ENCODE measurements at regions not wholly inside any gene's neighbourhood (a gene's known extent, or its start where the extent isn't known, plus 50 kb on each side); places are given as distances from the start of the nearest gene placed in this dataset.
"Not testable (repeated sequence)": the region's sequence is repeated elsewhere in the genome, so short reads cannot be mapped to it uniquely, and the experiment has no call there.

- H3K9ac ChIP-seq (replicated peaks in 1 of 4; ENCODE audit: extremely low read depth in 1 of 4, low read depth in 3 of 4, low read length in 3 of 4); H3K36me3 ChIP-seq (ENCODE audit: control insufficient read depth in 2 of 4, insufficient read depth in 4 of 4, low read length in 3 of 4); H3K79me1 ChIP-seq (ENCODE audit: low read depth, low read length); H4K91ac ChIP-seq (replicated peaks; ENCODE audit: insufficient read length, low read length); H3K79me2 ChIP-seq (ENCODE audit: control insufficient read depth in 1 of 2, insufficient read depth in 2 of 2, low read length in 2 of 2); H3K18ac ChIP-seq (ENCODE audit: extremely low read depth, low read length); H2BK20ac ChIP-seq (ENCODE audit: low read length); H4K20me1 ChIP-seq (replicated peaks in 1 of 2; ENCODE audit: control insufficient read depth in 1 of 2, insufficient read depth in 2 of 2, low read length in 2 of 2); H3K56ac ChIP-seq (replicated peaks; ENCODE audit: insufficient read length, low read depth, low read length); H3K4me2 ChIP-seq (ENCODE audit: insufficient read depth in 1 of 2, low read depth in 2 of 2, low read length in 2 of 2); FAIRE-seq; H2BK120ac ChIP-seq (replicated peaks; ENCODE audit: low read depth, low read length); H3K4me1 ChIP-seq (replicated peaks in 1 of 4; ENCODE audit: control insufficient read depth in 3 of 4, insufficient read depth in 4 of 4, low read length in 3 of 4); H3K23me2 ChIP-seq (ENCODE audit: low read depth, low read length); H3K9me3 ChIP-seq (ENCODE audit: insufficient read depth in 2 of 2, low read depth in 1 of 2, low read length in 1 of 2); H3K27me3 ChIP-seq (replicated peaks in 1 of 4; ENCODE audit: control insufficient read depth in 3 of 4, extremely low read depth in 1 of 4, insufficient read depth in 3 of 4, low read length in 3 of 4); POLR2A ChIA-PET (ENCODE audit: partially characterized antibody); H2BK12ac ChIP-seq (ENCODE audit: low read depth, low read length); H3K4ac ChIP-seq (replicated peaks; ENCODE audit: insufficient read length, low read depth, low read length); H3K4me3 ChIP-seq (ENCODE audit: extremely low read depth in 1 of 4, insufficient read depth in 2 of 4, low read depth in 3 of 4, low read length in 4 of 4); H2BK15ac ChIP-seq (ENCODE audit: low read length); DNase-seq (ENCODE audit: low read depth in 1 of 2, low spot score in 2 of 2); H2AK5ac ChIP-seq (ENCODE audit: low read depth, low read length); H4K8ac ChIP-seq (ENCODE audit: extremely low read depth, insufficient read depth, low read length); H2BK5ac ChIP-seq (ENCODE audit: low read depth, low read length); H3K27ac ChIP-seq (ENCODE audit: low read depth, low read length); H3K23ac ChIP-seq (ENCODE audit: insufficient read length); H4K5ac ChIP-seq (ENCODE audit: insufficient read length, low read depth, low read length); CTCF ChIA-PET (ENCODE audit: partially characterized antibody); H3K14ac ChIP-seq (ENCODE audit: insufficient read length); H2AFZ ChIP-seq (ENCODE audit: low read length): not testable (repeated sequence)
- WGBS, 2 experiments (ENCODE audit: extremely low coverage in 1 of 2, insufficient coverage in 1 of 2, insufficient read length in 1 of 2, insufficient replicate concordance in 2 of 2, low coverage in 1 of 2, low lambda C conversion rate in 2 of 2, missing lambda C conversion rate in 1 of 2) = 100% methylated on average over 1 of the region's 2 CpGs; no CpG with 5 or more reads in 1 of the 2 experiments
Observed at GRCh38 chr1:149248610-149249009, 145.3 kb upstream of the NBPF9 start.

- H4K5ac ChIP-seq (ENCODE audit: insufficient read length, low read depth, low read length); H2BK12ac ChIP-seq (ENCODE audit: low read depth, low read length); H3K4me3 ChIP-seq (ENCODE audit: extremely low read depth in 1 of 4, insufficient read depth in 2 of 4, low read depth in 3 of 4, low read length in 4 of 4); H3K79me1 ChIP-seq (ENCODE audit: low read depth, low read length); H2BK15ac ChIP-seq (ENCODE audit: low read length); H3K79me2 ChIP-seq (ENCODE audit: control insufficient read depth in 1 of 2, insufficient read depth in 2 of 2, low read length in 2 of 2); H3K4me2 ChIP-seq (ENCODE audit: insufficient read depth in 1 of 2, low read depth in 2 of 2, low read length in 2 of 2); DNase-seq (ENCODE audit: low read depth in 1 of 2, low spot score in 2 of 2); H3K14ac ChIP-seq (ENCODE audit: insufficient read length); H3K23ac ChIP-seq (ENCODE audit: insufficient read length); H2BK20ac ChIP-seq (ENCODE audit: low read length); H4K20me1 ChIP-seq (replicated peaks in 1 of 2; ENCODE audit: control insufficient read depth in 1 of 2, insufficient read depth in 2 of 2, low read length in 2 of 2); H4K91ac ChIP-seq (replicated peaks; ENCODE audit: insufficient read length, low read length); H3K9ac ChIP-seq (replicated peaks in 1 of 4; ENCODE audit: extremely low read depth in 1 of 4, low read depth in 3 of 4, low read length in 3 of 4); H3K4me1 ChIP-seq (replicated peaks in 1 of 4; ENCODE audit: control insufficient read depth in 3 of 4, insufficient read depth in 4 of 4, low read length in 3 of 4); H3K9me3 ChIP-seq (ENCODE audit: insufficient read depth in 2 of 2, low read depth in 1 of 2, low read length in 1 of 2); CTCF ChIA-PET (ENCODE audit: partially characterized antibody); H3K18ac ChIP-seq (ENCODE audit: extremely low read depth, low read length); H2AFZ ChIP-seq (ENCODE audit: low read length); FAIRE-seq; H3K27ac ChIP-seq (ENCODE audit: low read depth, low read length); H2BK5ac ChIP-seq (ENCODE audit: low read depth, low read length); H3K23me2 ChIP-seq (ENCODE audit: low read depth, low read length); H4K8ac ChIP-seq (ENCODE audit: extremely low read depth, insufficient read depth, low read length); H3K4ac ChIP-seq (replicated peaks; ENCODE audit: insufficient read length, low read depth, low read length); POLR2A ChIA-PET (ENCODE audit: partially characterized antibody); H3K36me3 ChIP-seq (ENCODE audit: control insufficient read depth in 2 of 4, insufficient read depth in 4 of 4, low read length in 3 of 4); H2BK120ac ChIP-seq (replicated peaks; ENCODE audit: low read depth, low read length); H2AK5ac ChIP-seq (ENCODE audit: low read depth, low read length); H3K27me3 ChIP-seq (replicated peaks in 1 of 4; ENCODE audit: control insufficient read depth in 3 of 4, extremely low read depth in 1 of 4, insufficient read depth in 3 of 4, low read length in 3 of 4); H3K56ac ChIP-seq (replicated peaks; ENCODE audit: insufficient read length, low read depth, low read length): not testable (repeated sequence)
- 100% methylated on average over 1 of the region's 3 CpGs; no CpG with 5 or more reads in 1 of the 2 experiments for WGBS, 2 experiments (ENCODE audit: extremely low coverage in 1 of 2, insufficient coverage in 1 of 2, insufficient read length in 1 of 2, insufficient replicate concordance in 2 of 2, low coverage in 1 of 2, low lambda C conversion rate in 2 of 2, missing lambda C conversion rate in 1 of 2)
Observed at GRCh38 chr1:149249850-149250467, 146.6 kb upstream of the NBPF9 start.
